ENCODE measurements at regions not wholly inside any gene's neighbourhood (a gene's known extent, or its start where the extent isn't known, plus 50 kb on each side); places are given as distances from the start of the nearest gene placed in this dataset.

DNA sequence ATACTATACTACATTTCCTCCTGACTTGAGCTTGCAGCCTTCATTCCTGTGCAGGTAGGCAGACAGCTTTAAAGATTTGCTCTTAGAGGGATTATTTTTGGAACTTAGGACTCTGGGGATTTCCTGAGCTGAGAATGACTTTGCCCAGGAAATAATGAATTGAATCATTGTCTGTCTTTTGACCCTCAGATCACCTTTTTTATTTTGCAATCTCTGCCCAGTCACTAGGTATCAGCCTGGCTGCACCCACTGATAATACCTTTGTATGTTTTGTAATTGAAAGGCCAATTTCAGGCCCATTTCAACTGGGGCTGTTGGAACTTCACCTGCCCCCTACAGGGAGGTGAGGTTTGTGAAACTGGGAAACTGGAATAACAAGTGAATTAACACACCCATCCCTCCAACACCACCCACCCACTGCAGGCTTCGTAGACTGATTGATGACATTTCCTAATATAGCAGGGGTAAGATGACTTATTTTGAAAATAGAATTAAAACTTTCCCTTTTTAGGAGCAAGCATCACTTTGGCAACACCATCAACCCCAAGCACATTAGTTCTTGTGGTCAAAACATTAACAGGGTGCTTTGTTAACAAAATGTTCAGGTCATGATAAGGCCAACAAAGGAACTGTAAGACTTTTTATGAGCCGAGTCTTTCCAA, 157.1 kb upstream of the CENPW start:
- H3K27me3 Mint-ChIP-seq (ENCODE audit: low read depth) = no peaks in the 10 kb centered on the region
- peaks cover 2% of the 10 kb centered on the region for H3K36me3 Mint-ChIP-seq (ENCODE audit: low read depth)
- intact Hi-C loops (cut with micrococcal nuclease) = loop anchor here (5.0 to 10.0 kb wide), 2 partner anchors 195 to 1242 kb away; partner anchors contain the start of gene TRMT11
- H3K4me1 Mint-ChIP-seq (ENCODE audit: low read depth) = peaks cover 8% of the 10 kb centered on the region
- no peak overlapping the region for H3K4me3 Mint-ChIP-seq
- CTCF ChIA-PET = no interaction called here
- H3K9me3 Mint-ChIP-seq = no peaks in the 10 kb centered on the region
- no peak for DNase-seq
- no peak overlapping the region for H3K27ac Mint-ChIP-seq

DNA sequence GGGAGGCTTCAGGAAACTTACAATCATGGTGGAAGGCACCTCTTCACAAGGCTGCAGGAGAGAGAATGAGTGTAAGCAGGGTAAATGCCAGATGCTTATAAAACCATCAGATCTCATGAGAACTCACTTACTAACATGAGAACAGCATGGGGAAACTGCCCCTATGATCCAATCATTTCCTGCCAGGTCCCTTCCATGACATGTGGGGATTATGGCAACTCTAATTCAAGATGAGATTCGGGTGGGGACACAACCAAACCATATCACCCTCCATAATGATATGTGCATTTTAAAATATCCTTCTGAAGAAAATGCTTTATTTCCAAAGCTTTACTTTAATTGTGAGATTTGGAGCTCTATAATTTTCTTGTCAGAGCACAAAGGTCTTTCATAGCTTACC, 154.1 kb upstream of the CENPW start:
- H3K4me1 Mint-ChIP-seq (ENCODE audit: low read depth) = peaks cover 6% of the 10 kb centered on the region
- H3K4me3 Mint-ChIP-seq = no peak overlapping the region
- CTCF ChIA-PET = no interaction called here
- no peaks in the 10 kb centered on the region for H3K9me3 Mint-ChIP-seq
- H3K27ac Mint-ChIP-seq = no peak overlapping the region
- no peak for DNase-seq
- no peaks in the 10 kb centered on the region for H3K27me3 Mint-ChIP-seq (ENCODE audit: low read depth)
- H3K36me3 Mint-ChIP-seq (ENCODE audit: low read depth) = no peaks in the 10 kb centered on the region
- intact Hi-C loops (cut with micrococcal nuclease) = loop anchor here (10.0 kb wide), 1 partner anchor 1239 kb away; no protein-coding TSS in a partner anchor

DNA sequence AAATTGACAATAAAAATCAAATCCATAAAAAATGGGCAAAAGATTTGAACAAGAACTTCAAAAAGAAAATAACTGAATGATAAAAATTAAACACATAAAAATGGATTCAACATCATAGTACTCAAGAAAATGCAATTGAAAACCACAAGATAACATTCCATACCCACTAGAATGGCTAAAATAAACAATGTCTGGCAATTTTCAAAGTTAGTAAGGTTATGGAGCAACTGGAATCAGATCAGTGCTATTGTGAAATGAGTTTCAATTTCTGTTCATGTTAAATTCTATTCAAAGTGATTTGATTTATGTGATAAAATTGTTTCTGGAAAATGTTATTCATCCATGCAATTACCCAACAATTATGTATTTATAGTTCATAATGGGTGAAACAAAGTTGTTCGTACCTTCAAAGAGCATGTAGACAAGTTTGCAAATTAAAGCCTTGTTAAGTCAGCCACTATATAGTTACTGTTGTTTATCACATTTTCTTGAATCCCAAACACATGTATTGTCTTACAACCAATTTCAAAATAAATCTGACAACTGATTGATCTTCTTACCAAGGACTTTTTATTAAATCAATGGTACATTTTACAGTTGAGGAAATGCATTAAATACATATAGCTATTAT, 151.5 kb upstream of the CENPW start:
- CTCF ChIA-PET = no interaction called here
- Mint-ChIP-seq H3K36me3 (ENCODE audit: low read depth) (no peaks in the 10 kb centered on the region), H3K27ac (no peak overlapping the region), H3K9me3 (no peaks in the 10 kb centered on the region), H3K4me3 (no peak overlapping the region), H3K27me3 (ENCODE audit: low read depth) (no peaks in the 10 kb centered on the region), H3K4me1 (ENCODE audit: low read depth) (no peaks in the 10 kb centered on the region)
- intact Hi-C loops (cut with micrococcal nuclease) = loop anchor here (10.0 kb wide), 1 partner anchor 1236 kb away; no protein-coding TSS in a partner anchor
- no peak for DNase-seq

DNA sequence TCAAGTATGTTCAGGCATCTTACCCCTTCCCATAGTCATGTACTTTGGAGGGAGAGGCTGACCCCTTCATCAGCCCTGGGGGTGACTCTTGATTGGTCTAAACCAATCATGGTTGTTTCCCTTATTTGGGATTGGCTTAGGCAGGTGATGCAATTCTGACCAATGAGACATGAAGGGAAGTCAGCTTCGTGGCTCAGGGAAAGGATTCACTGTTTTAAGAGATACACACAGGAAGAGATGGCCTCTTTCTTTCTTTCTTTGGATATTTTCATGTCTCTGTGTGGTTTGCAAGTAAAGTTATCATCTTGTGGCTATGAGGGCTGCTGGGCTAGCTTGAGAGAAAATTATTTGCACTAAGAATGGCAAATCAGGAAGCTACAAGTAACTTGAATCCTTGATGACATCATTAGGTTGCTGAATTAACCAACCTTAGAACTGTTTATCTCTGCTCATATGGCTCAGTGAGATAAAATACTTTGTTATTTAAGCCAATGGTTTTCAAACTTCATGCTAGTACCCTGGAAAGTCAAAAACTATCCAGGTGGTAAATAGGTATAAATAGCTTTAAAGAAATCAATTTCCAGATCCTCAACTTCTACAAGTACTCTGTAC, 144.2 kb upstream of the CENPW start:
- H3K27me3 Mint-ChIP-seq (ENCODE audit: low read depth) = no peaks in the 10 kb centered on the region
- H3K27ac Mint-ChIP-seq = no peak overlapping the region
- intact Hi-C loops (cut with micrococcal nuclease) = no loop called here
- no peak overlapping the region for H3K4me3 Mint-ChIP-seq
- H3K4me1 Mint-ChIP-seq (ENCODE audit: low read depth) = no peaks in the 10 kb centered on the region
- CTCF ChIA-PET = interaction anchor here (1.4 kb wide), 1 partner anchor 25 kb away, joined by 3 read pairs; no protein-coding TSS in a partner anchor
- H3K36me3 Mint-ChIP-seq (ENCODE audit: low read depth) = no peaks in the 10 kb centered on the region
- DNase-seq = no peak
- no peaks in the 10 kb centered on the region for H3K9me3 Mint-ChIP-seq

DNA sequence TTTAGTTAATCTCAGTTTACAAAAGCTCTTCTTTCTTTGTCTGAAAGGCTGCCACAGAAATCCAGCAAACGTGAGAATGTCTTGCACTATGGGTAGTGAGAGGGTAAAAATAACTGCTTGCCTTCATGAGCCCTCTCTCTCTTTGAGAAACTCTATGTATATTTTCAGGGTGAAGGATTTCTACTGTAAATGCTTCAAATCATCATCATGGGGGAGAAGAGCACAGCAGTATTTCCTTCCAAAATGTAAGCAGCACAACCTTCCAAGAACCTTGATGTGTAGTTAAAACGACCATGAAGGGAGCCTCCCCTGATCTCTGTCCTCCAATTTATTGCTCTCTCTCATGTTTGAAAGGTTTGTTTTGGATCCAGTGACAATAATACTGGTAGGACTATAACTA, 141.3 kb upstream of the CENPW start:
- Mint-ChIP-seq H3K27me3 (ENCODE audit: low read depth) (no peaks in the 10 kb centered on the region), H3K4me1 (ENCODE audit: low read depth) (no peaks in the 10 kb centered on the region), H3K27ac (no peak overlapping the region), H3K4me3 (no peak overlapping the region), H3K36me3 (ENCODE audit: low read depth) (no peaks in the 10 kb centered on the region), H3K9me3 (no peaks in the 10 kb centered on the region)
- CTCF ChIA-PET = no interaction called here
- intact Hi-C loops (cut with micrococcal nuclease) = no loop called here
- no peak for DNase-seq

DNA sequence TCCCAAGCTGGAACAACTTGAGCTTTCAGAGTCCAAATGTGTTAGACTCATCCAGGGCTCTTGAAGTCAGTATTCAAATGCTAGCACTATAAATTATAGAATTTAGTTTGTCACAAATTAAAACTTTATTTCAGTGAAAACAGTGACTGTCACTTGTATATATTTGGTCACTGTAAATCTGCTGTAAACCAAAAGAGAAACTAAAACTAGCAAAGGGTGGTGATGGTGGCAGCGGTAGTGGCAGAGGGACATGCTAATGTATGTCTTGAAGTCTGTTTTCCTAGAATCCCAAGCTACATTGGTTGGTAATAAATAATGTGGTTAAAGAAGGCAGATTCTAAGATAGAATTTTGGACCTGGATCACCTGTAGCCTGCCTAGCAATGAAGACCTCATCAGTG, 140.4 kb upstream of the CENPW start:
- intact Hi-C loops (cut with micrococcal nuclease) = no loop called here

DNA sequence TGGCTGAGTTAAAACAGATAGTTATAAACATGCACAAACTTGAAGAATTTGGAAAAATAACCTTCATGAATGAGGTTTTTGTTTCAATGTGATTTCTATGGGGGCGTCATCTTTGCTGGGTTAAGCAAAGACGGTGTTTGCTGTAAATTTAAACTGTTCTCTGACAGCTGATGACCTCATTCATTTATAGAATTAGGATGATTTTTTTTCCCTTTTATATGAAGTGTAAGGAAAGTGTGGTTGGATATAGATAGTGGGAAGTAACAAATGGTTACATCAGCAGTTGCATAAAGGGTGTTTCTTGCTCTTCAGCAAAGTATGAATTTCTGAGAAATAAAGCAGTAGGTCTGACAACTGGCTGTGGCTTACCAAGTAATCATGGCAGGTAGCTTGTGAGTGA, 137.2 kb upstream of the CENPW start:
- no peak for DNase-seq
- H3K36me3 Mint-ChIP-seq (ENCODE audit: low read depth) = no peaks in the 10 kb centered on the region
- CTCF ChIA-PET = no interaction called here
- no peaks in the 10 kb centered on the region for H3K9me3 Mint-ChIP-seq
- H3K27ac Mint-ChIP-seq = no peak overlapping the region
- no peaks in the 10 kb centered on the region for H3K27me3 Mint-ChIP-seq (ENCODE audit: low read depth)
- intact Hi-C loops (cut with micrococcal nuclease) = no loop called here
- H3K4me1 Mint-ChIP-seq (ENCODE audit: low read depth) = no peaks in the 10 kb centered on the region
- no peak overlapping the region for H3K4me3 Mint-ChIP-seq

More for the DNA sequence above, 140.4 kb upstream of the CENPW start:
- Mint-ChIP-seq H3K9me3 (no peaks in the 10 kb centered on the region), H3K27ac (no peak overlapping the region), H3K4me3 (no peak overlapping the region), H3K4me1 (ENCODE audit: low read depth) (no peaks in the 10 kb centered on the region), H3K27me3 (ENCODE audit: low read depth) (no peaks in the 10 kb centered on the region), H3K36me3 (ENCODE audit: low read depth) (no peaks in the 10 kb centered on the region)
- CTCF ChIA-PET = no interaction called here
- DNase-seq = no peak

DNA sequence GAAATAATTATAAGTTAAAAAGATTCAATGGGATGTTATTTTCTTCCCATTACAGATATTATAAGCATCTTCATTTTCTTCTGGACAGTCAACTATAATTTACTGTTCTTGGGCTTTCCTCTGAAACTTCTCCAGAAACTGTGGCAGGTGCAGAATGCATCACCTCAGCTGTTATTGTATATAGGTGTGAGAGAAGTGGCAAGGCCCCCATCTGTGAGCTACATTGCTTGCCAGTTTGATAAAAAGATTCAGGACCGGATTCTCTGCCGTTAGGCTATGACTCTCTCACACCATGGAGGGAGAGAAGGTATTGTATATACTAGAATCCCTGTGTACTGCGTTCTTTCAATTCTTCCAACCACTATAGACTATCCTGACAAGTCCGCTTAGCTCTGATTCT, 135.8 kb upstream of the CENPW start:
- no peak for DNase-seq
- no peaks in the 10 kb centered on the region for H3K36me3 Mint-ChIP-seq (ENCODE audit: low read depth)
- H3K27me3 Mint-ChIP-seq (ENCODE audit: low read depth) = no peaks in the 10 kb centered on the region
- H3K9me3 Mint-ChIP-seq = no peaks in the 10 kb centered on the region
- CTCF ChIA-PET = no interaction called here
- no peaks in the 10 kb centered on the region for H3K4me1 Mint-ChIP-seq (ENCODE audit: low read depth)
- H3K4me3 Mint-ChIP-seq = no peak overlapping the region
- no peak overlapping the region for H3K27ac Mint-ChIP-seq
- intact Hi-C loops (cut with micrococcal nuclease) = no loop called here

DNA sequence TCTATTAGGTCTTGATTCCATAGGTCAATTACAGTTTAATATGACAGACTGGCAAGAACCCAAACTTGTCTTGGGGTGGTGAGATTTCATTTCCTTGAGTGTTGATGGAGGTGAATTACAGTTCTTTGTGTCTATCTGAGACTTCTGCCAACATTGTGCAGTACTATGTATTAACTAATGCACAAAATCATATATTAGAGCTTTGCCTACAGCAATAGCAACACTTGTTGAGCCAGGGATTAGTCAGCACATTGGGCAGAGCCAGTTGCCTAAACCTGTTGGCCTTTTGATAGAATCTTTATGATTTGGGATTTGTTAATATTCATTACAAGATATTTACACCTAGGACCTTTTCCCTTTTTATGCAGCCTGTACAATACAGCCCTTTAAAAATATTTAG, 135.3 kb upstream of the CENPW start:
- no peaks in the 10 kb centered on the region for H3K9me3 Mint-ChIP-seq
- H3K27me3 Mint-ChIP-seq (ENCODE audit: low read depth) = no peaks in the 10 kb centered on the region
- no peaks in the 10 kb centered on the region for H3K4me1 Mint-ChIP-seq (ENCODE audit: low read depth)
- intact Hi-C loops (cut with micrococcal nuclease) = no loop called here
- H3K36me3 Mint-ChIP-seq (ENCODE audit: low read depth) = no peaks in the 10 kb centered on the region
- DNase-seq = no peak
- H3K27ac Mint-ChIP-seq = no peak overlapping the region
- no peak overlapping the region for H3K4me3 Mint-ChIP-seq
- CTCF ChIA-PET = no interaction called here

DNA sequence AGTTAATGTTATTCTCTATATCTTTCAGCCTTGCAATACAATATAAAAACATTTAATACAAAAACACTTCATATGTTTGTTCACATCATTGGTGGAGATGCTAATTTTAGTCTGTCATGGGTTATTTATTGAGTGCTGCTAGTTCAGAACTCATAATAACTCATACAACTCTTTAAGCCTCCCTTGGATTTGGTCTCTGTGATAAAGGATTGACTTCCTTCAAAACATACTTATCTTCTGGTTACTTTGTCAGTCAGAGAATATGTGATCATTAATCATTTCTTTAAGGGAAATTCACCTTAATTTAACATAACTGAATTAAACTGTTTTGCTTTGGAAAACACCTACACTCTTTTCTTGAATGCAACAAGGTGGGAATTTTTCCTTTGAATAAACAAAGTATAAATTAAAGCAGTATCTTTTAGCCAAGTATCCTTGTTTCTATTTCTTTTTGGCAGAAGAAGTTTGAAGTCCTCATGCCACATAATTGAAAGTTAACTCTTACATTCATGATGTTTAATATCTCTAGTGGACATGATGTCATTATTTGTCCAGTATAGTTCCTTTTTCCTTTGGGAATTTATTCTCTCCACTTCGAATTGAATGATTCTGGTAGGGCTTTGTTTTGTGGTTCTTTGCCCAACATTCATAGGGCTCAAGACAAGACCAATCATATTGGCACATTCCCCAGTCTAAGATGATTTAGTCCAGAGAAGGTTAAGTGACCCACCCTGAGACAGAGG, 133.2 kb upstream of the CENPW start:
- CTCF ChIA-PET = interaction anchor here (0.7 kb wide), 1 partner anchor 593 kb away, joined by 3 read pairs; no protein-coding TSS in a partner anchor
- H3K9me3 Mint-ChIP-seq = no peaks in the 10 kb centered on the region
- H3K27ac Mint-ChIP-seq = no peak overlapping the region
- no peak overlapping the region for H3K4me3 Mint-ChIP-seq
- no peaks in the 10 kb centered on the region for H3K4me1 Mint-ChIP-seq (ENCODE audit: low read depth)
- no peak for DNase-seq
- no peaks in the 10 kb centered on the region for H3K36me3 Mint-ChIP-seq (ENCODE audit: low read depth)
- no peaks in the 10 kb centered on the region for H3K27me3 Mint-ChIP-seq (ENCODE audit: low read depth)
- intact Hi-C loops (cut with micrococcal nuclease) = no loop called here

DNA sequence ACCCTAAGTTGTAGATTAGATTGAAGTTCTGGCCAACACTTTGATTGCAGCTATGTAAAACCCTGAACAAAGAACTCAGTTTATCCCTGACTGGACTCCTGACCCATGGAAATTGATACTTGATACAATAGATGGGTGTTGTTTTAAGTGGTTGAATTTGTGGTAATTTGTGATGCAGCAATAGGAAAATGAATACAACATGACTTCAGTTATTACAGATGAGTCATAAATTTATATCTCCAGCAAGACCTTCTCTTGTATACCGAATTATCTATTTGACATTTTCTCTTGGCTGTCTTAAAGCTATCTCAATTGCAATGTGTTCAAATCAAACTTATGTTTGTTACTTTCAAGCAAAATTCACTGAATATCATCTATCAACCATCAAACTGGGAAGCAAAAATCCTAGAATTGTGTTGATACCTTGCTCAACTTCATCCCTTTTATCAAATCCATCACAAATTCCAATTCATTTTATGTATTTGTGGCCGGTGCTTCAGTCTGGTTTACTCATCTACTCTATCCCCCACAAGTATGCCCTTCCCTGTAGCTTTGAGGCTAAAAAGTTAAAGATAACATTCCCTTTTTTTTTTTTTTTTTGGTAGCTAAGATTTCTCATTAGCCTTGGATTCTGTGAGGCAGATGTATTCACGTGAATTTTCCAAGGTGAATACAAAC, 129.4 kb upstream of the CENPW start:
- Mint-ChIP-seq H3K9me3 (no peaks in the 10 kb centered on the region), H3K27ac (no peak overlapping the region), H3K36me3 (ENCODE audit: low read depth) (no peaks in the 10 kb centered on the region), H3K4me3 (no peak overlapping the region), H3K4me1 (ENCODE audit: low read depth) (no peaks in the 10 kb centered on the region), H3K27me3 (ENCODE audit: low read depth) (no peaks in the 10 kb centered on the region)
- no peak for DNase-seq
- CTCF ChIA-PET = no interaction called here
- intact Hi-C loops (cut with micrococcal nuclease) = no loop called here

DNA sequence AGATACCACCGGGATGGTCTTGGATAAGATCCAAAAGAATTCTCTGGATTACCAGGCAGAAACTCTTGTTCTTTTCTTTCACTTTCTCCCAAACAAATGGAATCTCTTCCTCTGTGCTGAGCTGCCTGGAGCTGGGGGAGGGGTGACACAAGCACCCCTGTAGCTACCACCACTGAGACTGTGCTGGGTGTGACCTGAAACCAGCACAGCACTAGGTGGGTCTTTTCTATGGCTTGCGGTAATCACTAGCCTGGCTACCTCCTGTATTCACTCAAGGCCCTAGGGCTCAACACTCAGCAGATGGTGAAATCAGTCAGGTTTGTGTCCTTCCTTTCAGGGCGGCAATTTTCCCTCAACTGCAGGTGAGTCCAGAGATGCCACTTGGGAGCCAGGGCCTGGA, 122.4 kb upstream of the CENPW start:
- no peak overlapping the region for H3K27ac Mint-ChIP-seq
- no peak overlapping the region for H3K4me3 Mint-ChIP-seq
- CTCF ChIA-PET = no interaction called here
- H3K27me3 Mint-ChIP-seq (ENCODE audit: low read depth) = no peaks in the 10 kb centered on the region
- no peaks in the 10 kb centered on the region for H3K9me3 Mint-ChIP-seq
- DNase-seq = no peak
- H3K4me1 Mint-ChIP-seq (ENCODE audit: low read depth) = no peaks in the 10 kb centered on the region
- intact Hi-C loops (cut with micrococcal nuclease) = no loop called here
- peaks cover 10% of the 10 kb centered on the region for H3K36me3 Mint-ChIP-seq (ENCODE audit: low read depth)

Data from activated naive CD4-positive, alpha-beta T cell treated with anti-CD3 and anti-CD28 coated beads for 36 hours (primary cell).